Aorta (tissue), 5 donors: ENCODE measurements at regions not wholly inside any gene's neighbourhood (a gene's known extent, or its start where the extent isn't known, plus 50 kb on each side); places are given as distances from the start of the nearest gene placed in this dataset.

Experiments
- ATAC-seq: fragments of 200-7000 bp; cut with Tn5 transposase; one replicate; pipeline ENCODE4 v1.9.1; 2022; ENCODE audit warnings: moderate library complexity; ENCODE audit not compliant: low FRiP score
- DNase-seq, 2 donors: peaks; one replicate each; pipeline ENCODE4 v3.0.0-alpha.2; 2020
- H3K27ac ChIP-seq, 2 donors: one replicate each; pipeline ENCODE4 v1.5.1; 2013; ENCODE audit warnings: low read length in 2 of 2, mild to moderate bottlenecking in 2 of 2, moderate library complexity in 2 of 2, control low read depth in 1 of 2, inconsistent platforms in 1 of 2, low read depth in 1 of 2
- H3K27me3 ChIP-seq, 2 donors: one replicate each; pipeline ENCODE4 v1.6.1; 2013; ENCODE audit warnings: control low read depth in 1 of 2, low read length in 1 of 2, mild to moderate bottlenecking in 1 of 2, moderate library complexity in 1 of 2; ENCODE audit not compliant: insufficient read depth in 2 of 2, control insufficient read depth in 1 of 2
- H3K36me3 ChIP-seq, 2 donors: one replicate each; pipeline ENCODE4 v1.6.1; 2013; ENCODE audit warnings: control low read depth in 1 of 2, low read length in 1 of 2, mild to moderate bottlenecking in 1 of 2; ENCODE audit not compliant: insufficient read depth in 2 of 2, control insufficient read depth in 1 of 2
- H3K4me1 ChIP-seq, 2 donors: one replicate each; pipeline ENCODE4 v1.6.1; 2013; ENCODE audit warnings: low read length in 2 of 2, control low read depth in 1 of 2, mild to moderate bottlenecking in 1 of 2, moderate library complexity in 1 of 2; ENCODE audit not compliant: insufficient read depth in 2 of 2, control insufficient read depth in 1 of 2
- H3K4me3 ChIP-seq, 2 donors: one replicate each; pipeline ENCODE4 v1.5.1; 2013; ENCODE audit warnings: low read length in 2 of 2, control low read depth in 1 of 2, mild to moderate bottlenecking in 1 of 2
- H3K9me3 ChIP-seq: one replicate; pipeline ENCODE4 v1.6.1; 2013; ENCODE audit warnings: mild to moderate bottlenecking, low read length; ENCODE audit not compliant: control insufficient read depth
- WGBS, 2 donors: extraction: QIAGEN DNeasy Blood & Tissue Kit; methylation state at CpG; one replicate each; pipeline ENCODE4 v1.1.7; 2013; 5-methylcytosine and 5-hydroxymethylcytosine counted together
- intact Hi-C, 2 donors: fragments of 100-400 bp; cut with DNase I; formaldehyde crosslinking; loops; one replicate each; pipeline versions ENCODE4 v1.14.2 to v1.15.0; 2022
- donor health status: healthy with polysubstance abuse.
- donor health status: Bipolar disorder and iron deficiency.
- donor health status: DM: no; HTN: no; CAD: no.
- donor health status: DM: no; HTN: no; CAD: no.
- donor health status: DM: yes; HTN: yes; CAD: no.

DNA sequence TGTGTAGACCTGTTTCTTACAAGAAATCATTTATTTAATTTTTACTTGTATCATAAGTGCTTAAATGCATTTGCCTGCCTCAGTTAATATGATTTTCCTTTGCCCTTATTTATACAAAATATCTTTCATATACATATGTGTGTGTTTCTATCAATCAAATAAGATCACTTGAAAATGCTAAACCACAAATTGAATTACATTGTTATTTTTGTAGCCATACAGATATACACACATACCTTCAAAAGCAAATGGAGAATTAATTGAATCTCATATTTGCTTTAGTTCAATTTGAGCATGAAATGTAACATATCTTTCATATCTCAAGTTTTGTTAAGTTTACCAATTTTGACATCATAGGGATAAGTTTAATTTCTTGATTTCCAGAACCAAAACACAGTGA is 755.8 kb upstream of the PIK3C3 start:
- no peaks in the 10 kb centered on the region for H3K36me3 ChIP-seq
- ATAC-seq, result no peak
- no peak overlapping the region for H3K4me3 ChIP-seq
- no peak for DNase-seq
- intact Hi-C loops, result no loop called here
- H3K9me3 ChIP-seq, result no peaks in the 10 kb centered on the region
- no peaks in the 10 kb centered on the region for H3K27me3 ChIP-seq
- H3K4me1 ChIP-seq, result no peaks in the 10 kb centered on the region
- no peak overlapping the region for H3K27ac ChIP-seq

DNA sequence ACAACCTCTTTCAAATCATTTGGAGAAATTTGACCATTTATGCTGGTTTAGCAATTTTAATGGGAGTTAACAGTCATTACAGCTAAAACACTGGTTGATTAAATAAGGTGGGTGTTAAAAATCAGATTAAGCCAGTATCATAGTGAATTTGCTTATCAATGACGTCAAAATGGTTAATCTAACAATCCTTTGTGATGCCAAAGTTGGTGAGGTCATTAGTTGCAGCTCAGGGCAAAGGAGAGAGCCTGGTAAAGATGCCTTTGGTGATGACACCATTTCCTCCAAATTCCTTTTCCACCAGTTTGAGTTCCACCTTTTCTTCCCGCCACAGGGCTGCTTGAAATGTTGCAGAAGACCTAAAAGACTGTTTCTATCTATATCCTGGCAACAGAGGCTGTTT is 757.1 kb upstream of the PIK3C3 start:
- Histone ChIP-seq H3K27me3 (no peaks in the 10 kb centered on the region), H3K36me3 (no peaks in the 10 kb centered on the region), H3K4me3 (no peak overlapping the region), H3K4me1 (no peaks in the 10 kb centered on the region), H3K9me3 (no peaks in the 10 kb centered on the region), H3K27ac (no peak overlapping the region)
- 65 to 70% methylated on average over 2 of the region's 2 CpGs for WGBS, 2 donors
- no peak for DNase-seq
- no peak for ATAC-seq
- intact Hi-C loops, result no loop called here

DNA sequence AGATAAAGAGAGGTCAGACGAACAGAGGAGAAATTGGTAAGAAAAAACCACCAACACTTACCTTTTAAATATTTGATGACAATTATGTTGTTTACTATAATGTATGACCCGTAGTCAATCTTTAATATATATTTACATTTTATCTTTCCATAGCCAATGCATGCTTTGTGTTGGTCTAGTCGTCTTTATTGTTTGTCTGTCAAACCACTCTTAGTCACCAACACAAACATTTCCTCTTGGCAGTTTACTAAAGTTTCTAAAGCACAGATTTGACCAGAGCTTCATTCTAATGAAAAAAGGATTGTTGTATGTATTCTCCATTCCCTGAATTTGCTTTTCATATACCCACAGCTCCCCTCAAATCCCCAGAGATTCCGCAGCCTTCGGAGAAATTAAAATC is 784.7 kb upstream of the PIK3C3 start:
- DNase-seq (no peak), ATAC-seq (no peak)
- Histone ChIP-seq H3K36me3 (no peaks in the 10 kb centered on the region), H3K27ac (no peak overlapping the region), H3K4me3 (no peak overlapping the region), H3K27me3 (no peaks in the 10 kb centered on the region), H3K9me3 (no peaks in the 10 kb centered on the region), H3K4me1 (no peaks in the 10 kb centered on the region)
- WGBS, 2 donors, result 55 to 58% methylated on average over 5 of the region's 5 CpGs
- intact Hi-C loops, result loop anchor here in 1 of 2 donors (10.0 kb wide), 1 partner anchor 56 kb away; no protein-coding TSS in a partner anchor

DNA sequence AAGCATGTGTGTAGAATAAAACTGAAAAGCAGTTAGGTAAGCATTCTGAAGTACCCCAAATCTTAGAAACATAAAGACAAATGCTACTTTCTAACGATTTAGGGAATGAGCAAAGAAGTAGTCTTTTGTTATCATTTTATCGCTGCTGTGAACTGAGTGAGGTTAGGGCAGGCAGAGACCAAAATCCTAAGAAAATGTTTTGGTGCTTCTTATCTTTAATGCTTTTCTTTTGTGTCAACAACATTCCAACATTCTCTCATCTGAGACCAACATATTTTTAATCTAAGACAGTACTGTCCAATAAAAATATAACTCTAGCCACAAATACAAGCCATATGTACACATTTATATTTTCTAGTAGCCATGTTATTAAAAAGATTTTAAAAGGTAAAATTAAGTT is 789.4 kb upstream of the PIK3C3 start:
- ATAC-seq (no peak), DNase-seq (no peak)
- no peak overlapping the region for H3K27ac ChIP-seq
- WGBS, 2 donors, result 3 to 6% methylated on average over 2 of the region's 2 CpGs
- intact Hi-C loops, result no loop called here
- no peaks in the 10 kb centered on the region for H3K27me3 ChIP-seq
- no peaks in the 10 kb centered on the region for H3K9me3 ChIP-seq
- no peaks in the 10 kb centered on the region for H3K4me1 ChIP-seq
- H3K36me3 ChIP-seq, result no peaks in the 10 kb centered on the region
- H3K4me3 ChIP-seq, result no peak overlapping the region

DNA sequence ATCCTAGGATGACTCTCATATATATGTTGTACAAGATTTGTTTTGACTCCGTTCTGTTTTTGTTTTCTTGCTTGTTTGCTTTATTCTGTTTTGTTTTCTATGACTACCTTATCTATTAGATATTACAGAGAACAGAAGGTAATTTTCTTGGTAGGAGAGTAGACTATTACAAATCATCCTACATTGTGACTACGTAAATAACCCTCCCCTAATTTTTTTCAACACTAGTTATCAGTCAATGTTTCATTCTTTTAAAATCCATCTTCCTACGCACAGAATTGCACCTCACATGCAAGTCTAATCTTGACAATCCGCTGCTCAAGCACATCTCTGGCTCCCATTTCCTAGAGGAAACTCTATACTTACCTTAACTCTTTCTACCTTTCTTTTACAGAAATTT is 792.3 kb upstream of the PIK3C3 start:
- no peaks in the 10 kb centered on the region for H3K36me3 ChIP-seq
- no peak overlapping the region for H3K4me3 ChIP-seq
- H3K27me3 ChIP-seq, result no peaks in the 10 kb centered on the region
- ATAC-seq (no peak), DNase-seq (no peak)
- intact Hi-C loops, result no loop called here
- no peaks in the 10 kb centered on the region for H3K9me3 ChIP-seq
- 65 to 71% methylated on average over 4 of the region's 4 CpGs for WGBS, 2 donors
- H3K27ac ChIP-seq, result no peak overlapping the region
- H3K4me1 ChIP-seq, result no peaks in the 10 kb centered on the region

DNA sequence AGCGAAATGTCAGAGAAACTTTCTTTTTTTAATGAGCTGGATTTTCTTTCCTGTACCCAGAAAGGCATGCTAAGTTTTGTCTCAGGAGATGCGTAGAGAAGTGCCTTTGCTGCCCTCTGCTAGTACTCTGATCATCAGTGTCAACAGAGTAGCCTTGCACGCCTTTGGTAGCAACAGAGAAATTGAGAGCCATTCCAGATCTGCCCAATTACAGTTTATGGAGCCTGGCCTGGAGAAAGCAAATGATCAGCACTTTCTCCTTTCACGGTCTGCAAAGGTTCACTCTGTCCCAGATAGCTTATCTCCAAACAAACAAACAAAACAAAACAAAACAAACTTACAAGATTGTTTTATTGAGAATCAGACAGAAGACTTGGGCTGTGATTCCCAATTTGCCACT is 792.8 kb upstream of the PIK3C3 start:
- Histone ChIP-seq H3K9me3 (no peaks in the 10 kb centered on the region), H3K4me3 (no peak overlapping the region), H3K27ac (no peak overlapping the region), H3K27me3 (no peaks in the 10 kb centered on the region), H3K36me3 (no peaks in the 10 kb centered on the region), H3K4me1 (no peaks in the 10 kb centered on the region)
- intact Hi-C loops, result no loop called here
- WGBS, 2 donors, result 47 to 53% methylated on average over 4 of the region's 4 CpGs
- ATAC-seq (no peak), DNase-seq (no peak)

DNA sequence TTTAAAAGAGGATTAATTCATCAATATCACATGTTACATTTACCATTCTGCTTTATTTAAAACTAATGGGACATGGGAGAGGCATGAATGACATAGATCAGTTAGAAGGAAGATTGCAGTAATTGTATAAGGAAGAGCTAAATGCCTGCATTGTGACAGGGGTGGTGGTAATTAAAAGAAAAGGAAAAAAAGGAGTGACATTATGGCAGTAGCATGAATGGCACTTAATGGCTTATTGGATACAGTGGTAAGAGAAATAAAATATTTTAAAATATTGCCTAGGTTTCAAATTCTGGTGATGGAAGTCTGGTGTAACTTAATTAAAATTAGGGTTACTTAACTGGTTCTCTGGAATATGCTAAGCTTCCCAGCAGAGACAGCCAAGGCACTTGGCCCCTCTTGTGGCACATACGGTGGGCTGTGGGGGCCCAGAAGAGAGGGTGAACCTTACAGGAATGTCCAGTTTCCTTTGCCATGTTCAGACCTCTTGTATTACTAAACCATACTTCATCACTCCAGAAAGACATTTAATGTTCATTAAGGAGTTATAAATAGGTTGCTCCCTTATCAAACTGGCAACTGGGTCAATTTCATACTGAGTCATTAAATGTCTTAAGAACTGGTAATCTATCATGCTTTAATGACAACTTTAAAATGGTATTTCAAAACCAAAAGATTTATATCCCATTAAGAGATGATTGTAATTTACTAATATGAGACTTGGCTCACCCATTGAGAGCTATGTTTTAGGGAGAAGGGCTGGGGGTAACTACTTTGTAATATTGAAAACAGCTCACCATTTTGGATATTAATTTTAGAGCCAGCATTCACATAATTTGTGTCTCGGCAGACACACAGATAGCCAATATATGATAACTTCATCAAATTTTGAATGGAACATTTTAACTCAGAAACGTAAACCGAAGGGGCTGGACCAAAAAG is 798.9 kb upstream of the PIK3C3 start:
- WGBS, 2 donors, result 85 to 89% methylated on average over 4 of the region's 4 CpGs
- no peaks in the 10 kb centered on the region for H3K4me1 ChIP-seq
- no peak overlapping the region for H3K27ac ChIP-seq
- DNase-seq, result no peak
- H3K27me3 ChIP-seq, result no peaks in the 10 kb centered on the region
- ATAC-seq, result no peak
- no peak overlapping the region for H3K4me3 ChIP-seq
- H3K36me3 ChIP-seq, result no peaks in the 10 kb centered on the region
- H3K9me3 ChIP-seq, result no peaks in the 10 kb centered on the region
- intact Hi-C loops, result loop anchor here in 1 of 2 donors (10.0 kb wide), 1 partner anchor 101 kb away; no protein-coding TSS in a partner anchor

DNA sequence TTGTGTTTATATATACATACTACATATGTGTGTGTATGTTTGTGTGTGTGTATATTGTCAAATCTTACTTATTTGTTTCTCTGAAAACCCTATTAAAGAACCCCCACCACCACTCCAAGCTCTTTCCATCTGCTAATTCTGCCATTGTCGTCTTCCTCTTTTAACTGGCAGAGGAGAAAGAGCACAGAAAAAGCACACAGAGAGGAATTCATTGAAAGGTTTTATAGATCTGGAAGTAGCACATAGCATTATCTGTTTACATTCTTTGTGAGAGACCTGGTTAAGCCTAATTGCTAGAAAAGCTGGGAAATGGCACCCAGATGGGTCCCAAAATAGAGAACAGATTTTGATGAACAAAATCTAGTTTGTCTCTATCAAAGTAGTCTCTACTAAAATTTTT is 800.0 kb upstream of the PIK3C3 start:
- no peak for DNase-seq
- Histone ChIP-seq H3K27me3 (no peaks in the 10 kb centered on the region), H3K9me3 (no peaks in the 10 kb centered on the region), H3K27ac (no peak overlapping the region), H3K4me1 (no peaks in the 10 kb centered on the region), H3K4me3 (no peak overlapping the region), H3K36me3 (no peaks in the 10 kb centered on the region)
- 81 to 89% methylated on average over 1 of the region's 1 CpG for WGBS, 2 donors
- ATAC-seq, result no peak
- intact Hi-C loops, result loop anchor here in 1 of 2 donors (10.0 kb wide), 1 partner anchor 100 kb away; no protein-coding TSS in a partner anchor

DNA sequence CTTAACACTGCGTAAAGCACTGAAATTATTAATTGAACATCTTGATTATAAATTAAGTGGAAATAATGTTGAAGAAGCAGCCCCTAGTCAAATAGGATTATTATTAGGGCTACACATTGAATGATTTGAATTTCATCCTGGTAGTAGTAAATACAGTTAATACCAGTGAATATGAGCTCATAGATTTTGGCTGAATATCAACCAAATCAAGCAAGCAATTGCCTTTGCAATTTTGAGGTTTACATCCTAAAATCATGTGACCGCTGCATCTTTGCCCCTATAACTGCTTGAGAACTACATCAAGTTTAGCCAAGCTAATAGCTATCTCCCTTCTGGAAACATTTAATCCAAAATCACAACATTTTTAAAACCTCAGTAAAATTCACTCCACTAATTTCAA is 801.2 kb upstream of the PIK3C3 start:
- intact Hi-C loops, result loop anchor here in 1 of 2 donors (10.0 kb wide), 1 partner anchor 99 kb away; no protein-coding TSS in a partner anchor
- no peaks in the 10 kb centered on the region for H3K9me3 ChIP-seq
- ATAC-seq (no peak), DNase-seq (no peak)
- H3K36me3 ChIP-seq, result no peaks in the 10 kb centered on the region
- 59 to 62% methylated on average over 2 of the region's 2 CpGs for WGBS, 2 donors
- H3K4me1 ChIP-seq, result no peaks in the 10 kb centered on the region
- no peak overlapping the region for H3K27ac ChIP-seq
- H3K4me3 ChIP-seq, result no peak overlapping the region
- no peaks in the 10 kb centered on the region for H3K27me3 ChIP-seq
